Stimulated activated CD4-positive, alpha-beta T cell treated with anti-CD3 and anti-CD28 coated beads, TNF-alpha, amount 100 ng/mL, for 1 hour (primary cell): ENCODE measurements at regions not wholly inside any gene's neighbourhood (a gene's known extent, or its start where the extent isn't known, plus 50 kb on each side); places are given as distances from the start of the nearest gene placed in this dataset.

Experiments used
- DNase-seq, 3 donors: peaks; one replicate each; pipeline ENCODE4 v3.0.0-alpha.2; 2020; ENCODE audit warnings: low read depth in 3 of 3, low spot score in 1 of 3

- no peak for DNase-seq
Measured at GRCh38 chr4:152236519-152237056, 299.3 kb downstream of the FBXW7 start.

- DNase-seq = no peak
Measured at GRCh38 chr4:152235718-152236117, 300.2 kb downstream of the FBXW7 start.

GRCh38 chr4:152234571-152234970, 301.3 kb downstream of the FBXW7 start:
- DNase-seq = no peak

GRCh38 chr4:152232271-152232670, 303.6 kb downstream of the FBXW7 start:
- no peak for DNase-seq

GRCh38 chr4:152229782-152230289, 306.1 kb downstream of the FBXW7 start:
- no peak for DNase-seq

- DNase-seq = no peak
Measured at GRCh38 chr4:152225680-152226079, 310.2 kb downstream of the FBXW7 start.

- DNase-seq = no peak
Measured at GRCh38 chr4:152224721-152225420, 311.0 kb downstream of the FBXW7 start.

DNA sequence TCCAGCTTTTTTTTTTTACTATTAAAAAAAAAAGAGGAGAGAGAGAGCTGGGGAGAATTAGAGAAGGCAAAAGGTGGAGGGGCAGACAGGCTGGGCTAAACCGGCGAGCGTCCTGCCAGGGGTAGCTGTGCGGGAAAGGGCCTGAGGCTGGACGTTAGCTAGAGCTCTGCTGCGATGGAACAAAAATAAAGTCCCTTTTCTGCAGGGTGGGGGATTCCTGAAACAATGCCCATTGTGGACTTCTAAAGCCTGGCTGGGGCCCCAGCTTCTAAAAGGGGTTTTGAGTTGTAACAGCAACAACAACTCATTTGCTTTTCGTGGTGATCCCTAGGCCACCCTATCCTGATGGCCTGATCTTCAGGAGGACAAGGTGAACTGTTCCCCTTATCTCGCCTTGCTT, 311.7 kb downstream of the FBXW7 start:
- DNase-seq = no peak

- DNase-seq = no peak
Measured at GRCh38 chr4:152223600-152223999, 312.3 kb downstream of the FBXW7 start.

- DNase-seq = no peak
Measured at GRCh38 chr4:152221816-152222516, 313.9 kb downstream of the FBXW7 start.

DNA sequence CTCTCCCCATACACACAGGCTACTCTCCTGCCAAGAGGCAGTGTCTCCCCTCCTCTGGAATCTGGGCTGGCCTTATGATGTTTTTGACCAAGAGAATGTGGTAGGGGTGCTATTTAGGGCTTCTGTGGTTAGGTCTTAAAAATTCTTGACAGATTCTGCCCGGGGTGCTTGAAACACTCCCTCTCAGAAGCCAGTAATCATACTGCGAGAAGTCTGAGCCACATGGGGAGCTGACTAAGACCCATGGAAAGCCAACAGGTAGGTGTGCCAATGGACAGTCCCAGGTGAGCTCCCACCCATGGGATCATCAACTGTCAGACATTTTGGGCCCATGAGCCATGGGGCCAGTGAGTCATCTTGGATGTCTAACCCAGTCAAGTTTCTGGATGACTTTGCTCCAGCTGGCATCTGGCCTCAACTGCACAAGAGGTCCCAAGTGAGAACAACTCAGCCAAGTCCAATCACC, 315.7 kb downstream of the FBXW7 start:
- no peak for DNase-seq

GRCh38 chr4:152218576-152218975, 317.3 kb downstream of the FBXW7 start:
- DNase-seq = no peak

GRCh38 chr4:152217896-152218295, 318.0 kb downstream of the FBXW7 start:
- no peak for DNase-seq

DNA sequence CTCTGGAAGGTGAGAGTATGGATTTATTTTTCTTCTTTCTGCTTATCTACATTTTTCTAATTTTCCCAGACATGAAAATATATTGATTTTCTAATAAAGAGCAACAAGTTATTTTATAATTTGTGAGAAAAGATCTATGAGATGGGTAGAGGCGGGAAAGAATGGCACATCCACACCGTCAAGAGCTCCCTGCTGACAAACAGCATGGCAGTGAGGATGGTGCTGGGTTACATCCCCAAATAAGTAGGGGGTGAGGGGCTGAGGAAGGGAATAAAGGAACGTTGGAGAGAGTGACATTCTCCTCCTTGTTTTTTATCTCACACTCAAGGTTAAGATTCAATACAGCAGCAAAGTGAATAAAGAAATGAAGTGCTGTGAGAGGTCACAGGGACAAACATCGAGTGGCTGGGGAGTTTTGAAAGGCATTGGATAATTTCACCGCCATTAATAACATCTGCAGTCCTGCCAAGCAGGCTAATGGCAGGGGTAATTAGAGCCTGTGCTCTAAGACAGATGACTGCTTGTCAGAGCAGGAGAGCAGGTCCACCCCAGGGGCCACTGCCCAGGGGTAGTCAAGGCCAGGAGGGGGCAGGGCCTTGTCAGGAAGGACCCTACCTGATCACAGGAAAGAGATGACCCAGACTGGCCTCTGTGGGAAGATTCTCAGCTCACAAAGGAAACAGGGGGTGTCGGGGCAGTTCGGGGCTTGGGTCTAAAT, 323.8 kb downstream of the FBXW7 start:
- no peak for DNase-seq

DNA sequence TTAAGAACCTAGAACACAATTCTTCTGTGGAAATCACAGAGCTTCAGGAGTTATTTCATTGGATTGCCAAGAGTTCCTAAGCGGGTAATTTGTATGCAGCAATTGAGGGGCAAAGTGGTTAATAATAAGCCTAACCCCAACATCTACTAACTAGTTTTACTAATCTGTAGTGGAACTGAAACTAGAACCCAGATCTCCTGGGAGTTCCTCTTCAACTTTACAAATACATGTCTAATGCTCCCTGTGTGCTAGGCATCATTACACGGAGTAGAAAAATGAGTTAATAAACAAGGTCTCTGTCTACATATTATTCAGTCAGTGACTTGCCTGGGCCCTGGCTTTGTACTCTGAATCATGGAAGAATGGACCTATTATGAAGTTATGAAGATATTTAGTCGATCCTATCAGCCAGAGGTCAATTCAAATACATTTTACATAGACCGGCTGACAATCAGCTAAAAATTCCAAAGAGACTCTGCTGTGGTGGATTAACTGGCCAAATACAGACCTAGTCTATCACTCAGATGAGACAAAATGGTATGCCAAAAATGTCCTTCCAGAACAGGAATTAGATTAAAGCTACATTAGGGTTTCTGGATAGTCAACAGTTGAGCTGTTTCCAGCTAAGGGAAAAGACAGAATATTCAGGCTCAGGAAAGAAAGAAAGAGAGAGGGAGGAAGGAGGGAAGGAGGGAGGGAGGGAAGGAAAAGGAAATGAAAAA, 326.0 kb downstream of the FBXW7 start:
- no peak for DNase-seq

GRCh38 chr4:152207378-152207720, 328.5 kb downstream of the FBXW7 start:
- no peak for DNase-seq

GRCh38 chr4:152206646-152207377, 329.1 kb downstream of the FBXW7 start:
- no peak for DNase-seq

DNA sequence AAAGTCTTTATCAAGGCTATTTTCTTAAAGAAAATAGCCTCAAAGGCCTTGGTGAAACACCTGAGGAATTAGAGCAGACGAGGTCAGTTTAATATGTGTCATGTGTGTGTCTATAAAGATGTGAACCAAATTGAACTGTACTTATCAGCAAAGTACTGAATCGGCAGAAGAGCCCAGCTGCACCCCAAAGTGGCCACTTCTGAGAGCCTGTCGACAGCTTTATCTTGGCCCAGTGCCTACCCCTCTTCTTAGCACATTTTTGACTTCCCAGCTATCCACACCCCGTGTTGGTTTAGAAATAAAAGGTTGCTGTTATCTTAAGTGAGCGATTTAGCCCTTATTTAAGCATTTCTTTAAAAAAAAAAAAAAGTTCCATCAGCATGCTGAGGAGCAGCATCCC, 329.7 kb downstream of the FBXW7 start:
- no peak for DNase-seq

DNA sequence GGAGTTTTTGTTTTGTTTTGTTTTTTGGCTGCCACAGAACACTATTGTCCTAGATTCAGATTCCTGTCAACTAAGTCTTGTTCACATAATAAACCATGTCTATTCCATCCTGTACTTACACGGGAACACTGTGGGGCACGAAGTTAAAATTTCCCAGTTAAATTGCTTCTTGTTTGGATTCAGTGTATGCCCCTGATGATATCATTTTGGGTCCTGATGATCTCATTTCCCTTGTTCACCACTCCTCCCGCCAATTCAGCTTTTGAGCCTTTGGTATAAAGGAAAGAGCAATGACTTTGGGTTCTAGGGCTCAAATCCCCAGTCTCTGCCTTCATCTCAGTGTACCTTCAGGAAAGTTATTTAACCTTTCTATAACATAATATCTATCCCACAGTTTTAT, 333.5 kb downstream of the FBXW7 start:
- no peak for DNase-seq
